HUES64 (cell line): ENCODE measurements at regions not wholly inside any gene's neighbourhood (a gene's known extent, or its start where the extent isn't known, plus 50 kb on each side); places are given as distances from the start of the nearest gene placed in this dataset.

Source experiments
- H3K27ac ChIP-seq: 2 replicates; pipeline ENCODE4 v1.7.0; 2013; ENCODE audit warnings: low read depth, low read length, inconsistent platforms
- H3K27me3 ChIP-seq: 2 replicates; pipeline ENCODE4 v1.6.1; 2013; ENCODE audit warnings: mild to moderate bottlenecking, low read length; ENCODE audit not compliant: insufficient read depth
- H3K36me3 ChIP-seq: 2 replicates; pipeline ENCODE4 v1.6.1; 2013; ENCODE audit warnings: mild to moderate bottlenecking, low read length; ENCODE audit not compliant: insufficient read depth
- H3K4me1 ChIP-seq: 2 replicates; pipeline ENCODE4 v1.6.1; 2013; ENCODE audit warnings: mild to moderate bottlenecking, low read length, moderate library complexity; ENCODE audit not compliant: insufficient read depth
- H3K4me3 ChIP-seq: 2 replicates; pipeline ENCODE4 v1.5.1; 2013; ENCODE audit warnings: mild to moderate bottlenecking, low read length, moderate library complexity
- H3K9ac ChIP-seq: 2 replicates; pipeline ENCODE4 v1.6.1; 2013; ENCODE audit warnings: mild to moderate bottlenecking, low read depth, low read length
- H3K9me3 ChIP-seq: 2 replicates; pipeline ENCODE4 v1.6.1; 2013; ENCODE audit warnings: low read depth, low read length; ENCODE audit not compliant: insufficient read depth
- WGBS: fragments of 150-250, 120-280 bp; methylation state at CpG from one replicate; pipeline ENCODE4 v1.1.7; 2013; ENCODE audit warnings: missing lambda C conversion rate; 5-methylcytosine and 5-hydroxymethylcytosine counted together

DNA sequence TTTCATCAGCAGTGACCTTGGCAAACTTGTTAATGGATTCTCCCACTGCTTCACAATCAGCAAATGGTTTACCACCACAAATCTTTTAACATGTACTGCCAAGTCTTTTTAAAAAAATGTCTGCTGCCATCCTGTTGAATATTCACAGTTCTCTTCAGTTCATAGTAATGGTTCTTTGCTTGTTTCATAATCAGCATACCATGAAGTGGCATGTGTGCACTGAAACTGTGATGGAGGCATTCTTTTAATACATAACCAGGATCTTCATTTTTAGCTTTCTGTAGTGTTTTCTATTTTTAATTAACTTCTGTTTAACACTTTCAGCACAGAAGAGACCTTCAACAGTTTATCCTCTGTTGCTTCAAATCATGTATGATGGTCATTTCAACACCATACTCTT, 230.1 kb upstream of the ARSJ start:
- Histone ChIP-seq H3K9ac (no peak overlapping the region), H3K27me3 (no peaks in the 10 kb centered on the region), H3K9me3 (0 out of 2 replicates have a peak, but pooled peaks cover 3% of the 10 kb centered on the region), H3K36me3 (no peaks in the 10 kb centered on the region), H3K4me3 (no peak overlapping the region), H3K4me1 (0 out of 2 replicates have a peak, but pooled peaks cover 7% of the 10 kb centered on the region), H3K27ac (no peak overlapping the region)

DNA sequence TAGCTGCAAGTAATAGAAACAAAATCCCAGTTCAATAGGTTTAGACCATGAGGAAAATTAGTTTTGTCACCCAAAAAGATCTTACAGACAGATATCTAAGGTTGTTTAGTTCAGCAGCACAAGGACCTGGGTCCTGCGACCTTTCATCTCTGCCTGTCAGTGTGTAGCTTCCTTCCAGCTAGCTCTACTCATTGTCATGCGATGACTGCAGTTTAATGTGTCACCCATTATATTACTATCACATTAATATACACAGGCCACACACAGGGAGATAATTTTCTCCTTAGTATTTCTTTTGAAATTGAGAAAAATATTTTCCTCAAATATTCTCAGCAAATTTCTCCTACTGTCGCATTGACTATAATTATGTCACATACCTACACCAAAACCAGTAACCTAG, 232.1 kb upstream of the ARSJ start:
- Histone ChIP-seq H3K36me3 (no peaks in the 10 kb centered on the region), H3K4me3 (no peak overlapping the region), H3K27me3 (no peaks in the 10 kb centered on the region), H3K27ac (no peak overlapping the region), H3K9me3 (0 out of 2 replicates have a peak, but pooled peaks cover 3% of the 10 kb centered on the region), H3K4me1 (0 out of 2 replicates have a peak, but pooled peaks cover 7% of the 10 kb centered on the region), H3K9ac (no peak overlapping the region)
- 83% methylated on average over 3 of the region's 3 CpGs for WGBS

DNA sequence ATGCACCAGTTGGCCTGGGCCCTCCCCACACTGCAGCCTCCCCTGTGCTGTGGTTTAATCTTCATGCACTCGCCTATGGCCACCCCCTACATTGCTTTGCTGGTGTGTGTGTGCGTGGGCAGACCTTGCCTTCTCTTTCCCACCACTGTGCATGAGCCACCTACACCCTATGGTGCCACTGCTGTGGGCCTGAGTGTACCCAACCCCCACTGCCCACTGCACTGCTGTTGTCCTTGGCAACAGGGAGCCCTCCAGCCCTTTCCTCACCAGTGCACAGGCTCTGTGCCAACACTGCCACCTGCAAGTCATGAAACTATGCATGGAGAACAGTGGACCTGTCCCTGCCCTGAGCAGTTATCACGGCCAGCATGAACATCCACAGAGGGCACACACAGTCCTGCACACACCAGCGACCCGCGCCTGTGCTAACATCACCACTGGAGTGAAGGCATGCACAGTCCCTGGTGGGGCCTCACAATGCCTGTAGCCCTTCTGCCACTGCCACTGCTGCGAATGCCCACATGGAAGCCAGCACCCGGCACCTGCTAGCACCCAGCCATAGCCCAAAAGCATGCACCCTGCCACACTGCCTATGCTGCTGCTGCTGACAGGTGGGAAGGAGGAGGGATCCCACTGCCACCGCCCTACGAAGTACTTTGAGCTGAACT, 237.8 kb upstream of the ARSJ start:
- Histone ChIP-seq H3K9me3 (0 out of 2 replicates have a peak, but pooled peaks cover 3% of the 10 kb centered on the region), H3K27ac (no peak overlapping the region), H3K36me3 (no peaks in the 10 kb centered on the region), H3K27me3 (no peaks in the 10 kb centered on the region), H3K4me1 (no peaks in the 10 kb centered on the region), H3K9ac (no peak overlapping the region), H3K4me3 (no peak overlapping the region)
- 82% methylated on average over 8 of the region's 10 CpGs for WGBS

DNA sequence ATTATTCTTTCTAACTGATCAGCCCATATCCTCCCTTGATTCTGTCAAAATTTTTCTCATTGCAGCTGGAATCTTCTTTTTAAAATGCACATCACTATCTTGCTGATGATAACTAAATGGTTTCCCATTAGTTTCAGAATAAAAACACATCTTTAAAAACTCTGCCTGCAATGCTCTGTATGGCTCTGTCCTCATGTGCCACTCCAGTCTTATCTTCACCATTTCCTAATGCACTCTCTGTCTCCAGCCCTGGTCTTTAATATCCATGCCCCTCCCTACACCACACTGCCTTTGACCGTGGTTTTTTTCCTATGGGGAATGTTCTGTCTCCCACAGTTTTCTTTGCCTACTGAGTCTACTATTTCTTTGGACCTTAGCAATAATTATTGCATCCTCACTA, 244.1 kb upstream of the ARSJ start:
- Histone ChIP-seq H3K36me3 (no peaks in the 10 kb centered on the region), H3K9ac (no peak overlapping the region), H3K27ac (no peak overlapping the region), H3K4me1 (0 out of 2 replicates have a peak, but pooled peaks cover 5% of the 10 kb centered on the region), H3K9me3 (no peaks in the 10 kb centered on the region), H3K27me3 (no peaks in the 10 kb centered on the region), H3K4me3 (no peak overlapping the region)
- WGBS: 95% methylated on average over 1 of the region's 1 CpG

DNA sequence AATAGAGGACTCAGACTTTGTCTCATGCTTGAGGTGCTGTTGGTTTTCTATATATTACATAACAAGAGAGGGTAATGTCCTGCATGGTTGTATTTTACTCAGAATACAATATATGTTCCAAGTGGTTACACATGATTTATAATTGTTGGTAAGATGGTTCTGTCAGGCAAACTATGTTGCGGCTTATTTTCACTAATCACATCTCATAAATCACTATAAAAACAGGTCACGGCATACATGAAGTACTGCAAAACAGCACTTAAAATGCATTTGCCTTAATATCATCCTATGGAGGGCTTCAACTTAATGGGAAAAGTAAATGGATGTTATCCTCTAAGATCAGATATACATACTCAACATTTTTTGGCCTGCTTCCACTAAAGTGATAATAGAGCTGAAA, 246.0 kb upstream of the ARSJ start:
- Histone ChIP-seq H3K4me1 (0 out of 2 replicates have a peak, but pooled peaks cover 5% of the 10 kb centered on the region), H3K9ac (no peak overlapping the region), H3K36me3 (no peaks in the 10 kb centered on the region), H3K9me3 (no peaks in the 10 kb centered on the region), H3K27me3 (no peaks in the 10 kb centered on the region), H3K4me3 (no peak overlapping the region), H3K27ac (no peak overlapping the region)
- 50% methylated on average over 2 of the region's 2 CpGs for WGBS

DNA sequence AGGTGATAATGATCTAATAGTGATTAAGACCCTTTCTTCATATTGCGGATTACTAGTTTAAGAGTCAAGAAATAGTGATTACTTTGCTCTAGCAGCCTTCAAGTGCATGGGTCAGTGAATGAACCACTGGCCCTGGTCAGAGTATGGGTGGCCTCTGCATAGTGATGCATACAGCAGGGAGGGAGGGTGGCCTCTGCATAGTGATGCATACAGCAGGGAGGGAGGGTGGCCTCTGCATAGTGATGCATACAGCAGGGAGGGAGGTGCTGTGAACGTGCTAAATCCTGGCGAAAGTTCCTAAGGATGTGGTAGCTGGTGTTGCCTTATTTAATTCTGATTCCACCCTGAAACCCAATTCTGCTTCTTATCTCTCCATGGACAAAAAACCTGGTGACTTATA, 246.7 kb upstream of the ARSJ start:
- no peaks in the 10 kb centered on the region for H3K27me3 ChIP-seq
- H3K27ac ChIP-seq: no peak overlapping the region
- WGBS: 62% methylated on average over 3 of the region's 3 CpGs
- no peak overlapping the region for H3K4me3 ChIP-seq
- H3K4me1 ChIP-seq: 0 out of 2 replicates have a peak, but pooled peaks cover 5% of the 10 kb centered on the region
- no peak overlapping the region for H3K9ac ChIP-seq
- no peaks in the 10 kb centered on the region for H3K36me3 ChIP-seq
- H3K9me3 ChIP-seq: no peaks in the 10 kb centered on the region

DNA sequence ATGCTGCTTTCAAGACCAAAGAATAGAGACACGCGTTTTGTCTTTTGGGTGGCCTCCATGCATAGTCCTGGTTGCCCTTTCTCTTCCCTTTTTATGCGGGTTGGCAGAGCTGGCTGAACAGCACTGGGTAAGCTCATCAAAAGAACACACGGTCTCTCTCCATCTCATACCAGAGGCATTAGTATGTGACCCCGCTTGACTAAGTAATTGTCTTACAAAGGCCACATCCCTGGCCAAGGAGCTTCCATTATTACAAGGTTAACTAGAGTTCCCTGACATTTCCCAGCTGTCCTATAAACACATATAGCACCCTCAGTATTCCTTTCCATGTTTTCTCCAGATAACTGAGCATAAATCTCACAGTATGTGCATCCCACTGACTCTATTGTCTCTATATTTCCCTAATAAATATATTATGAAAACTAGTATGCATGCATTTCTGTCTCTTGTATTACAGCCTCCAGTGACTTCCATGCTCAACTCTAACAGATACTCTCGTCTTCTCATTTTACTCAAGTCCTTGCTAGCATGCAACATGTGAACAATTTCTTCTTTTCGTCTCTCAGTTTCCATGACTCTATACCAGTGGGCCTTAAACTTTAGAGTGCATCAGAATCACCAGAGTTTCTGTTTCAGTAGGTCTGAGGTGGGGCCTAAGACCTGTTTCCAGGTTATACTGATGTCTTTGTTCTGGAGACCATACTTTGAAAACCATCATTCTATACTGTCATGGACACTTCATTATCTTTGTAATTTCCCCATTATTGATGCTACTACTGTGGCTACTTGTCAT, 247.7 kb upstream of the ARSJ start:
- H3K4me1 ChIP-seq: 0 out of 2 replicates have a peak, but pooled peaks cover 5% of the 10 kb centered on the region
- no peak overlapping the region for H3K4me3 ChIP-seq
- no peak overlapping the region for H3K9ac ChIP-seq
- no peaks in the 10 kb centered on the region for H3K36me3 ChIP-seq
- H3K27me3 ChIP-seq: no peaks in the 10 kb centered on the region
- WGBS: 94% methylated on average over 7 of the region's 7 CpGs
- H3K9me3 ChIP-seq: no peaks in the 10 kb centered on the region
- H3K27ac ChIP-seq: no peak overlapping the region

DNA sequence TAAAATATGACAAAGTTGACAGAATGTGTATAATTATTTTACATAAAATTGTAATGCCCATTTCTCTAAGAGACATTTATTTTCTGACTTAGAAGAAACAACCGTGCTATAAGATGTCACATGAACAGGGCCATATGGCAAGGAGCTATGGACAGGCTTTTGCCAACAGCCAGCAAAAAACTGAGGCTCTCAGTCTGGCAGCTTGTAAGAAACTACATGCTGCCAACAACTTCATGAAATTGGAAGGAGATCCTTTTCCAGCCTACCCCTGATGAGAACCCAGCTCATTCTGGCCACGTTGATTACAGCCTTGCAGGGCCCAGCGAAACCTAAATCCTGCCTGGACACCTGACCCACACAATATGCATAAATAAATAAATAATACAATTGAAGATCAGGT, 250.3 kb upstream of the ARSJ start:
- H3K27me3 ChIP-seq: no peaks in the 10 kb centered on the region
- 94% methylated on average over 3 of the region's 3 CpGs for WGBS
- no peak overlapping the region for H3K4me3 ChIP-seq
- 0 out of 2 replicates have a peak, but pooled peaks cover 5% of the 10 kb centered on the region for H3K4me1 ChIP-seq
- H3K27ac ChIP-seq: no peak overlapping the region
- H3K36me3 ChIP-seq: no peaks in the 10 kb centered on the region
- no peak overlapping the region for H3K9ac ChIP-seq
- no peaks in the 10 kb centered on the region for H3K9me3 ChIP-seq

DNA sequence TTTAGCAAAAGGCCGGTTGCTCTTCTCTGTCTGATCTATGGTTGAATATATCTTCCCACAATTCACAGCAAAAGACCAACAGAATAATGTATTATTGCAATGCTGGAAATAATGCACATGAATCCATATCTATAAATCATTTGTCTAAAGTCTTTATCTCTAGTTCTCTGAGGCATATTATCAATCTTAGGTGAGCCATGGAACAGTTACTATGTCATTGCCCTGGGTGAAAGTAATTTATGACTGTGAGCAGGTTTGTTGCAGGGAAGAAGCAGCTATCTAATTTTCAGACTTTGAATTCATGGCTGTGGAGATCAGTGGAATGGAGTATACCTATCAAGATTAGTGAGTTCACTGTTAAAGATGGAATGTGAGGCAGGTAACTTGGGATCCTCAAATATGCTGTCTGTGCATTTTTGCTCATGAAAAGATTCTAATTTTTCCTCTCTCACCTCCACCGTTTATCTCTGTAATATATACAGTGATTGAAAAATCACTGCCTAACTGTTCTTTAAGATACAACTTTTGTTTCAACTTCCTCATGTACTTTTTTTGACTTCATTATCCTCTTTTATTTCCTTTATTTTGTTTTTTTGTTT, 256.8 kb upstream of the ARSJ start:
- Histone ChIP-seq H3K4me3 (no peak overlapping the region), H3K9me3 (no peaks in the 10 kb centered on the region), H3K4me1 (no peaks in the 10 kb centered on the region), H3K27me3 (no peaks in the 10 kb centered on the region), H3K9ac (no peak overlapping the region), H3K27ac (no peak overlapping the region), H3K36me3 (no peaks in the 10 kb centered on the region)
- WGBS: 75% methylated on average over 2 of the region's 2 CpGs

DNA sequence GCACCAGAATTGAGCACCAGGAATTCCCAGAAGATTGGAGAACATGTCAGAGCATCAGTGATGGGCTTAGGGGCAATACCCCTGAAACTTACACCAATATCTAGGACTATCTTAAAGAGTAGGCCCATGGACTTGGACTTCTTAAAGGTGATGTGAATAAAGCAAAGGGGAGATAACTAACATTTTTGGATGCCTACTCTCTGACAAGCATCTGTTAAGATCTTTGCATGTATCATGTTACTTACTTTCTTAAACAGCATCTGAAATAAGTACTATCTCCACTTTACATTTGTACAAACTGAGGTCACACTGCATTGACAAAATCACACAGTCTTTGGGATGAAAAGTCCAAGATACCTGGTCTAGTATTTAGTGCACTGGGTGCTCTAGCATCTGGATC, 258.6 kb upstream of the ARSJ start:
- Histone ChIP-seq H3K27me3 (no peaks in the 10 kb centered on the region), H3K36me3 (no peaks in the 10 kb centered on the region), H3K4me1 (no peaks in the 10 kb centered on the region), H3K9ac (no peak overlapping the region), H3K4me3 (no peak overlapping the region), H3K27ac (no peak overlapping the region), H3K9me3 (no peaks in the 10 kb centered on the region)

DNA sequence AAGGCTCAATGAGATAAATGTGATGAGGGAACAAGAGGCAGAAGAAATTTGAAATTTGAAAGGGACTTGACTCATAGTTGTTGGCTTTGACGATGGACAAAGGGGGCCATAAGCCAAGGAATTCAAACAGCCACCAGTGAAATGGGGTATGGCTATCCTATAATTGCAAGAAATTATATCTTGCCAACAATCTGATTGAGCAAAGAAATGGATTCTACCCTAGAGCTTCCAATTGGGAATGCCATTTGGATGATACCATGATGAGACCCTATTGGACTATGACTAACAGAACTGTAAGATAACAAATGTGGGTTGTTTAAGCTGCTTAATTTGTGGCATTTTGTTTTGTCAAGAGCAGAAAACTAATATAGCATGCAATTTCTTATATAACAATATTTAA, 270.1 kb upstream of the ARSJ start:
- Histone ChIP-seq H3K27ac (no peak overlapping the region), H3K36me3 (no peaks in the 10 kb centered on the region), H3K4me1 (no peaks in the 10 kb centered on the region), H3K27me3 (no peaks in the 10 kb centered on the region), H3K9me3 (no peaks in the 10 kb centered on the region), H3K9ac (no peak overlapping the region), H3K4me3 (no peak overlapping the region)
- 95% methylated on average over 1 of the region's 1 CpG for WGBS
